ENCODE measurements at regions not wholly inside any gene's neighbourhood (a gene's known extent, or its start where the extent isn't known, plus 50 kb on each side); places are given as distances from the start of the nearest gene placed in this dataset.

GRCh38 chr6:22638320-22638719 is 69.0 kb downstream of the HDGFL1 start:
- 88 to 94% methylated on average over 3 of the region's 3 CpGs for WGBS, 2 donors
- peaks cover 0 to 2% (median 0%) of the 10 kb centered on the region in 5 donors for H3K4me1 ChIP-seq (ENCODE audit: control insufficient read depth in 5 of 5, insufficient read depth in 5 of 5, low read length in 5 of 5)
- H3K4me3 ChIP-seq: no peak overlapping the region
- no peaks in the 10 kb centered on the region for H3K27me3 ChIP-seq (ENCODE audit: control insufficient read depth in 3 of 3, insufficient read depth in 3 of 3, low read length in 2 of 3)
- ATAC-seq (ENCODE audit: insufficient read depth, low FRiP score) (no peak), DNase-seq (no peak)
- no peaks in the 10 kb centered on the region for H3K36me3 ChIP-seq (ENCODE audit: control insufficient read depth in 4 of 4, insufficient read depth in 4 of 4, low read length in 4 of 4)
- H3K9me3 ChIP-seq (ENCODE audit: control insufficient read depth in 4 of 4, insufficient read depth in 3 of 4, low read length in 3 of 4): no peaks in the 10 kb centered on the region
- no peak for TF ChIP-seq CTCF (IDR thresholded peaks at IDR 0.05; ENCODE audit: control extremely low read depth, extremely low read depth)
- no peak overlapping the region for H3K27ac ChIP-seq (ENCODE audit: low read depth in 1 of 2, low read length in 1 of 2)
- H3K9ac ChIP-seq (ENCODE audit: insufficient read depth in 1 of 2, low read length in 2 of 2): no peak overlapping the region

- Histone ChIP-seq H3K4me1 (ENCODE audit: control insufficient read depth in 5 of 5, insufficient read depth in 5 of 5, low read length in 5 of 5) (peaks cover 0 to 5% (median 0%) of the 10 kb centered on the region in 5 donors), H3K27ac (ENCODE audit: low read depth in 1 of 2, low read length in 1 of 2) (no peak overlapping the region), H3K9ac (ENCODE audit: insufficient read depth in 1 of 2, low read length in 2 of 2) (no peak overlapping the region), H3K9me3 (ENCODE audit: control insufficient read depth in 4 of 4, insufficient read depth in 3 of 4, low read length in 3 of 4) (no peaks in the 10 kb centered on the region), H3K36me3 (ENCODE audit: control insufficient read depth in 4 of 4, insufficient read depth in 4 of 4, low read length in 4 of 4) (no peaks in the 10 kb centered on the region), H3K27me3 (ENCODE audit: control insufficient read depth in 3 of 3, insufficient read depth in 3 of 3, low read length in 2 of 3) (no peaks in the 10 kb centered on the region), H3K4me3 (no peak overlapping the region)
- TF ChIP-seq CTCF (IDR thresholded peaks at IDR 0.05; ENCODE audit: control extremely low read depth, extremely low read depth): no peak
- ATAC-seq (ENCODE audit: insufficient read depth, low FRiP score) (no peak), DNase-seq (no peak)
- 81 to 86% methylated on average over 2 of the region's 2 CpGs for WGBS, 2 donors
Measured at GRCh38 chr6:22642254-22642653, 72.9 kb downstream of the HDGFL1 start.

GRCh38 chr6:22643780-22644179 is 74.4 kb downstream of the HDGFL1 start:
- no peak for TF ChIP-seq CTCF (IDR thresholded peaks at IDR 0.05; ENCODE audit: control extremely low read depth, extremely low read depth)
- DNase-seq: no peak
- 68 to 78% methylated on average over 10 of the region's 10 CpGs for WGBS, 2 donors

GRCh38 chr6:22647719-22648118 is 78.4 kb downstream of the HDGFL1 start:
- no peak for TF ChIP-seq CTCF (IDR thresholded peaks at IDR 0.05; ENCODE audit: control extremely low read depth, extremely low read depth)
- no peak overlapping the region for H3K27ac ChIP-seq (ENCODE audit: low read depth in 1 of 2, low read length in 1 of 2)
- DNase-seq (peak; percentile 32 to 88 (median 80)), ATAC-seq (ENCODE audit: insufficient read depth, low FRiP score) (no peak)
- no peak overlapping the region for H3K9ac ChIP-seq (ENCODE audit: insufficient read depth in 1 of 2, low read length in 2 of 2)
- H3K4me3 ChIP-seq: no peak overlapping the region
- no peaks in the 10 kb centered on the region for H3K27me3 ChIP-seq (ENCODE audit: control insufficient read depth in 3 of 3, insufficient read depth in 3 of 3, low read length in 2 of 3)
- H3K36me3 ChIP-seq (ENCODE audit: control insufficient read depth in 4 of 4, insufficient read depth in 4 of 4, low read length in 4 of 4): no peaks in the 10 kb centered on the region
- WGBS, 2 donors: 61 to 71% methylated on average over 3 of the region's 3 CpGs
- peaks cover 0 to 12% (median 0%) of the 10 kb centered on the region in 5 donors for H3K4me1 ChIP-seq (ENCODE audit: control insufficient read depth in 5 of 5, insufficient read depth in 5 of 5, low read length in 5 of 5)
- H3K9me3 ChIP-seq (ENCODE audit: control insufficient read depth in 4 of 4, insufficient read depth in 3 of 4, low read length in 3 of 4): no peaks in the 10 kb centered on the region

More at GRCh38 chr6:22643780-22644179, 74.4 kb downstream of the HDGFL1 start:
- Histone ChIP-seq H3K4me1 (ENCODE audit: control insufficient read depth in 5 of 5, insufficient read depth in 5 of 5, low read length in 5 of 5) (peaks cover 0 to 12% (median 0%) of the 10 kb centered on the region in 5 donors), H3K27me3 (ENCODE audit: control insufficient read depth in 3 of 3, insufficient read depth in 3 of 3, low read length in 2 of 3) (no peaks in the 10 kb centered on the region), H3K4me3 (no peak overlapping the region), H3K9ac (ENCODE audit: insufficient read depth in 1 of 2, low read length in 2 of 2) (no peak overlapping the region), H3K9me3 (ENCODE audit: control insufficient read depth in 4 of 4, insufficient read depth in 3 of 4, low read length in 3 of 4) (no peaks in the 10 kb centered on the region), H3K36me3 (ENCODE audit: control insufficient read depth in 4 of 4, insufficient read depth in 4 of 4, low read length in 4 of 4) (no peaks in the 10 kb centered on the region), H3K27ac (ENCODE audit: low read depth in 1 of 2, low read length in 1 of 2) (no peak overlapping the region)
- no peak for ATAC-seq (ENCODE audit: insufficient read depth, low FRiP score)

Measured in lung (tissue), 11 donors.